ENCODE measurements at regions not wholly inside any gene's neighbourhood (a gene's known extent, or its start where the extent isn't known, plus 50 kb on each side); places are given as distances from the start of the nearest gene placed in this dataset.
A peak's percentile ranks its signal among the peaks of the same experiment; 100 is the strongest.

GRCh38 chr12:77630344-77630743 lies 200.3 kb upstream of the NAV3 start:
- H3K4me1 ChIP-seq (ENCODE audit: insufficient read depth), result no peaks in the 10 kb centered on the region
- no peak for DNase-seq (ENCODE audit: low spot score)
- no peaks in the 10 kb centered on the region for H3K9me2 ChIP-seq (replicated peaks; ENCODE audit: insufficient read depth)
- no peak for TF ChIP-seq CTCF (IDR thresholded peaks at IDR 0.05; ENCODE audit: poor library complexity)
- no peak for TF ChIP-seq EZH2phosphoT487 (IDR thresholded peaks at IDR 0.05; ENCODE audit: low read depth, severe bottlenecking, unreplicated experiment)
- no peak for TF ChIP-seq EZH2 (IDR thresholded peaks at IDR 0.05; ENCODE audit: borderline replicate concordance)
- H2AFZ ChIP-seq, result no peak overlapping the region
- 84% methylated on average over 3 of the region's 3 CpGs for WGBS (ENCODE audit: low lambda C conversion rate, missing lambda C conversion rate)
- no peak overlapping the region for H3K4me3 ChIP-seq
- no peaks in the 10 kb centered on the region for H3K36me3 ChIP-seq (replicated peaks; ENCODE audit: insufficient read depth, low read depth)
- no peaks in the 10 kb centered on the region for H4K20me1 ChIP-seq (ENCODE audit: insufficient read depth, poor library complexity, severe bottlenecking)
- no peaks in the 10 kb centered on the region for H3K27me3 ChIP-seq
- H3K79me2 ChIP-seq, result no peaks in the 10 kb centered on the region
- no peaks in the 10 kb centered on the region for H3K9me3 ChIP-seq (ENCODE audit: low read depth)
- no peak overlapping the region for H3K4me2 ChIP-seq
- H3K27ac ChIP-seq, result no peak overlapping the region

GRCh38 chr12:77629141-77629540 lies 201.6 kb upstream of the NAV3 start:
- Histone ChIP-seq H3K9me2 (replicated peaks; ENCODE audit: insufficient read depth) (no peaks in the 10 kb centered on the region), H3K4me2 (no peak overlapping the region), H3K79me2 (no peaks in the 10 kb centered on the region), H3K36me3 (replicated peaks; ENCODE audit: insufficient read depth, low read depth) (no peaks in the 10 kb centered on the region), H3K9me3 (ENCODE audit: low read depth) (no peaks in the 10 kb centered on the region), H4K20me1 (ENCODE audit: insufficient read depth, poor library complexity, severe bottlenecking) (no peaks in the 10 kb centered on the region), H3K4me3 (no peak overlapping the region), H3K27ac (no peak overlapping the region), H3K4me1 (ENCODE audit: insufficient read depth) (no peaks in the 10 kb centered on the region), H2AFZ (no peak overlapping the region), H3K27me3 (no peaks in the 10 kb centered on the region)
- no peak for DNase-seq (ENCODE audit: low spot score)
- no peak for TF ChIP-seq EZH2 (IDR thresholded peaks at IDR 0.05; ENCODE audit: borderline replicate concordance)
- no peak for TF ChIP-seq EZH2phosphoT487 (IDR thresholded peaks at IDR 0.05; ENCODE audit: low read depth, severe bottlenecking, unreplicated experiment)
- TF ChIP-seq CTCF (IDR thresholded peaks at IDR 0.05; ENCODE audit: poor library complexity), result no peak

GRCh38 chr12:77625441-77625840 lies 205.3 kb upstream of the NAV3 start:
- H3K9me3 ChIP-seq (ENCODE audit: low read depth), result no peaks in the 10 kb centered on the region
- H3K4me1 ChIP-seq (ENCODE audit: insufficient read depth), result no peaks in the 10 kb centered on the region
- no peaks in the 10 kb centered on the region for H3K27me3 ChIP-seq
- H3K27ac ChIP-seq, result no peak overlapping the region
- H3K79me2 ChIP-seq, result no peaks in the 10 kb centered on the region
- H3K36me3 ChIP-seq (replicated peaks; ENCODE audit: insufficient read depth, low read depth), result no peaks in the 10 kb centered on the region
- no peaks in the 10 kb centered on the region for H3K9me2 ChIP-seq (replicated peaks; ENCODE audit: insufficient read depth)
- no peak overlapping the region for H2AFZ ChIP-seq
- peak; percentile 6 for DNase-seq (ENCODE audit: low spot score)
- no peak overlapping the region for H3K4me3 ChIP-seq
- TF ChIP-seq EZH2 (IDR thresholded peaks at IDR 0.05; ENCODE audit: borderline replicate concordance) (no peak), CTCF (IDR thresholded peaks at IDR 0.05; ENCODE audit: poor library complexity) (no peak), EZH2phosphoT487 (IDR thresholded peaks at IDR 0.05; ENCODE audit: low read depth, severe bottlenecking, unreplicated experiment) (no peak)
- no peak overlapping the region for H3K4me2 ChIP-seq
- WGBS (ENCODE audit: low lambda C conversion rate, missing lambda C conversion rate), result 79% methylated on average over 3 of the region's 3 CpGs
- no peaks in the 10 kb centered on the region for H4K20me1 ChIP-seq (ENCODE audit: insufficient read depth, poor library complexity, severe bottlenecking)

- no peak for TF ChIP-seq EZH2phosphoT487 (IDR thresholded peaks at IDR 0.05; ENCODE audit: low read depth, severe bottlenecking, unreplicated experiment)
- TF ChIP-seq CTCF (IDR thresholded peaks at IDR 0.05; ENCODE audit: poor library complexity), result no peak
- TF ChIP-seq EZH2 (IDR thresholded peaks at IDR 0.05; ENCODE audit: borderline replicate concordance), result no peak
- no peak overlapping the region for H2AFZ ChIP-seq
- no peak overlapping the region for H3K27ac ChIP-seq
- no peak for DNase-seq (ENCODE audit: low spot score)
- H3K4me1 ChIP-seq (ENCODE audit: insufficient read depth), result no peaks in the 10 kb centered on the region
- no peak overlapping the region for H3K4me2 ChIP-seq
- 70% methylated on average over 3 of the region's 3 CpGs for WGBS (ENCODE audit: low lambda C conversion rate, missing lambda C conversion rate)
- no peaks in the 10 kb centered on the region for H3K27me3 ChIP-seq
- no peaks in the 10 kb centered on the region for H3K9me3 ChIP-seq (ENCODE audit: low read depth)
- no peaks in the 10 kb centered on the region for H3K9me2 ChIP-seq (replicated peaks; ENCODE audit: insufficient read depth)
- no peaks in the 10 kb centered on the region for H3K36me3 ChIP-seq (replicated peaks; ENCODE audit: insufficient read depth, low read depth)
- H3K79me2 ChIP-seq, result no peaks in the 10 kb centered on the region
- no peaks in the 10 kb centered on the region for H4K20me1 ChIP-seq (ENCODE audit: insufficient read depth, poor library complexity, severe bottlenecking)
- no peak overlapping the region for H3K4me3 ChIP-seq
Observed at GRCh38 chr12:77619425-77619824, 211.3 kb upstream of the NAV3 start.
